Muscle of leg (tissue), 3 donors: ENCODE measurements at regions not wholly inside any gene's neighbourhood (a gene's known extent, or its start where the extent isn't known, plus 50 kb on each side); places are given as distances from the start of the nearest gene placed in this dataset.
A peak's percentile ranks its signal among the peaks of the same experiment; 100 is the strongest.

ENCODE experiments used
- DNase-seq: peaks from one replicate; pipeline ENCODE4 v3.0.0; 2013
- H3K27ac ChIP-seq: one replicate; pipeline ENCODE4 v1.5.1; 2013; ENCODE audit warnings: mild to moderate bottlenecking, low read length, control low read depth
- H3K27me3 ChIP-seq: one replicate; pipeline ENCODE4 v1.6.1; 2013; ENCODE audit warnings: low read length; ENCODE audit not compliant: control insufficient read depth, insufficient read depth
- H3K36me3 ChIP-seq: one replicate; pipeline ENCODE4 v1.6.1; 2013; ENCODE audit warnings: low read length; ENCODE audit not compliant: control insufficient read depth, insufficient read depth
- H3K4me1 ChIP-seq: one replicate; pipeline ENCODE4 v1.6.1; 2013; ENCODE audit warnings: low read length; ENCODE audit not compliant: control insufficient read depth, insufficient read depth
- H3K4me3 ChIP-seq: one replicate; pipeline ENCODE4 v1.5.1; 2013; ENCODE audit warnings: low read length, control low read depth
- H3K9me3 ChIP-seq: replicated peaks from 2 replicates; pipeline ENCODE4 v1.6.1; 2013; ENCODE audit warnings: low read depth, low read length; ENCODE audit not compliant: control insufficient read depth
- WGBS: methylation state at CpG from one replicate; pipeline ENCODE4 v1.1.5; 2013; ENCODE audit warnings: missing lambda C conversion rate; ENCODE audit not compliant: insufficient coverage; 5-methylcytosine and 5-hydroxymethylcytosine counted together

- DNase-seq, result no peak
- Histone ChIP-seq H3K9me3 (no peaks in the 10 kb centered on the region), H3K27me3 (no peaks in the 10 kb centered on the region), H3K36me3 (no peaks in the 10 kb centered on the region), H3K4me3 (no peak overlapping the region), H3K27ac (no peak overlapping the region), H3K4me1 (no peaks in the 10 kb centered on the region)
- 91% methylated on average over 6 of the region's 6 CpGs for WGBS
These were observed 93.8 kb upstream of the GRIK3 start for GRCh38 chr1:37128091-37128490.

GRCh38 chr1:37130221-37130948 is 96.1 kb upstream of the GRIK3 start:
- no peaks in the 10 kb centered on the region for H3K4me1 ChIP-seq
- no peak overlapping the region for H3K4me3 ChIP-seq
- WGBS, result 37% methylated on average over 3 of the region's 5 CpGs
- H3K27ac ChIP-seq, result no peak overlapping the region
- no peak for DNase-seq
- H3K9me3 ChIP-seq, result no peaks in the 10 kb centered on the region
- no peaks in the 10 kb centered on the region for H3K27me3 ChIP-seq
- H3K36me3 ChIP-seq, result no peaks in the 10 kb centered on the region

DNA sequence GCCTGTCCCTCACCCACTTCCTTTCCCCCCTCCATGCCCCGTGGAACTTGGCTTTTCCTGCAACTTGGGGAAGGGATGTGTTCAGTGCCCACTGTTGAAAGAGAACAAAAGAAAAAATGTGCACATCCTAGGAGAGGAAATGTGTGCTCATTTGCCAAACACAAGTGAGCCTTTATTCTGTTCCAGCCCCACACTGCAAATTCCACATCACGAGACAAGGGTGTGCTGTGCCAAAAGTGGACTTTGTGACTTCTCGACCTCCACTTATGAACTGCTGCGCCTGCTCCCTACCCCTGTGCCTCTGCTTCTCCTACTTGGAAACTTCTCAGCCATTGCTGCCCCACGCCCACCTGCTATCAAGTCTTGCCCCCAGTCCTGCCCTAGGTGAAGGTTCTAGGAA is 97.0 kb upstream of the GRIK3 start:
- no peak overlapping the region for H3K4me3 ChIP-seq
- no peaks in the 10 kb centered on the region for H3K4me1 ChIP-seq
- no peaks in the 10 kb centered on the region for H3K36me3 ChIP-seq
- WGBS, result 52% methylated on average over 4 of the region's 5 CpGs
- DNase-seq, result peak; percentile 5
- H3K27me3 ChIP-seq, result no peaks in the 10 kb centered on the region
- H3K27ac ChIP-seq, result no peak overlapping the region
- no peaks in the 10 kb centered on the region for H3K9me3 ChIP-seq

DNA sequence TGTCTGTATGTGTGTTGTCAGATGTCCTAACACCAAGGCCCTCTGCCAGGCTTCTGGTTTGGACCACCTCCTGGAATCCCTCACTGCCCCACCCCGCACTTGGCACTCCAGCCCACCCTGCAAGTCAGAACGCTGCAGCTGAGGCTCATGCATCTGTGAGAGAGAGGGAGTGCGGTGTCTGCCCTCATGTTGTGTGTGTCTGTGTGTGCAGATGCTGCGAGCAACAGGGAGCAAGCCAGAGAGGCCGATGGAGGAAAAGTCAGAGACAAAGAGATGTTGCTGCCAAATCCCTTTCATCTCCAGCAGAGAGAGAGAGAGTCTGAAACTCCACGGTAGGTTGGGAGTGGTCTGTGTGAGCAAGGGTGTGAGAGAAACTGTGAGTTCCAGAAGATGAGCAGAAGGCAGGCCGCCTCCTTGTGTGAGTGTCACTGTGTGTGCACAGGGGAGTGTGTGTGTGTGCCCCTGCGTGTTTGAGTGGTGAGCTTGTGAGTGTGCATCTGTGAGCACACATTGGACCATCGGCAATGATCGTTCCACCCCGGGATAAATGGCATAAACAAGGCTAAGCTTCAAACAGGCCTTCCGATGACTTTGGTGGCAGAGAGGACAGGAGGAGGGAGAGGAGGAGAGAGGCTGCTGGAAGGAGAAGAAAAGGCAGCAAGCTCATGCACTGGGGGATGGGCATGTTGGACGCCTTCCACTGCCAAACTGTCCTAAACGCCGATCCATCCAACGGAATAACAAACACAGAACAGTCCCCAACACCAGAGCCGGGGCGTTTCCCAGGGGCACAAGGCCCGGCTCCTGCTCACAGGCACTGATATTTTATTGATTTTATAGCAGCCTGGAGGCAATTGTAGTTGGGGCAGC is 99.2 kb upstream of the GRIK3 start:
- no peak overlapping the region for H3K27ac ChIP-seq
- DNase-seq, result peak; percentile 18
- no peak overlapping the region for H3K4me3 ChIP-seq
- 55% methylated on average over 7 of the region's 19 CpGs for WGBS
- H3K27me3 ChIP-seq, result no peaks in the 10 kb centered on the region
- no peaks in the 10 kb centered on the region for H3K4me1 ChIP-seq
- H3K36me3 ChIP-seq, result no peaks in the 10 kb centered on the region
- H3K9me3 ChIP-seq, result no peaks in the 10 kb centered on the region

DNA sequence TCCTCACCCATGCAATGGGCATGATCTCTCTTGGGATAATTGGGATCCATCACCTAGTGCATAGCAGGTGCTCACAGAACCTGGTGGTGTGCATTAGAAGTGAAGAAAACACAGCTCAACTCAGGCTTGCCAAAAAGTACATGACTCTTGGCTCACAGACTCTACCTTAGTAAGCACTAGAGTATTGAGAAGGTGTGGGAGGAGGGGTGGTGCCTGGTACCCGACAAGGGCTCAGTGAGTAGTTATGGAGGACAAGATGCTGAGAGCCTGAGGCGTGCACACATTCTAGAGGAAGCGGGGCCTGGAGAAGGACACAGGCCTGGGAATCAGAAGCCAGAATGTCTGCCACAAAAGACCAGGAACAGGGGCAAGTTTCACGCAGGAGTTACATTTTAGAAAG is 100.3 kb upstream of the GRIK3 start:
- Histone ChIP-seq H3K4me1 (no peaks in the 10 kb centered on the region), H3K36me3 (no peaks in the 10 kb centered on the region), H3K9me3 (no peaks in the 10 kb centered on the region), H3K27me3 (no peaks in the 10 kb centered on the region), H3K27ac (no peak overlapping the region), H3K4me3 (no peak overlapping the region)
- DNase-seq, result no peak
- WGBS, result 76% methylated on average over 4 of the region's 4 CpGs

GRCh38 chr1:37135032-37135431 is 100.7 kb upstream of the GRIK3 start:
- no peaks in the 10 kb centered on the region for H3K4me1 ChIP-seq
- H3K27ac ChIP-seq, result no peak overlapping the region
- DNase-seq, result no peak
- H3K27me3 ChIP-seq, result no peaks in the 10 kb centered on the region
- no peaks in the 10 kb centered on the region for H3K36me3 ChIP-seq
- 51% methylated on average over 6 of the region's 8 CpGs for WGBS
- H3K4me3 ChIP-seq, result no peak overlapping the region
- no peaks in the 10 kb centered on the region for H3K9me3 ChIP-seq

- no peaks in the 10 kb centered on the region for H3K27me3 ChIP-seq
- H3K36me3 ChIP-seq, result no peaks in the 10 kb centered on the region
- DNase-seq, result no peak
- 35% methylated on average over 2 of the region's 7 CpGs for WGBS
- no peaks in the 10 kb centered on the region for H3K4me1 ChIP-seq
- H3K9me3 ChIP-seq, result no peaks in the 10 kb centered on the region
- no peak overlapping the region for H3K4me3 ChIP-seq
- H3K27ac ChIP-seq, result no peak overlapping the region
These were observed 102.7 kb upstream of the GRIK3 start for GRCh38 chr1:37137014-37137413.

GRCh38 chr1:37137601-37138000 is 103.3 kb upstream of the GRIK3 start:
- no peaks in the 10 kb centered on the region for H3K27me3 ChIP-seq
- 80% methylated on average over 3 of the region's 4 CpGs for WGBS
- DNase-seq, result peak; percentile 32

GRCh38 chr1:37143800-37144199 is 109.5 kb upstream of the GRIK3 start:
- WGBS, result no CpG with 5 or more reads among the region's 5 CpGs
- no peaks in the 10 kb centered on the region for H3K4me1 ChIP-seq
- H3K27me3 ChIP-seq, result no peaks in the 10 kb centered on the region
- H3K9me3 ChIP-seq, result no peaks in the 10 kb centered on the region
- DNase-seq, result no peak
- H3K27ac ChIP-seq, result no peak overlapping the region
- H3K4me3 ChIP-seq, result no peak overlapping the region
- H3K36me3 ChIP-seq, result no peaks in the 10 kb centered on the region

More at GRCh38 chr1:37137601-37138000, 103.3 kb upstream of the GRIK3 start:
- H3K4me3 ChIP-seq, result no peak overlapping the region
- no peak overlapping the region for H3K27ac ChIP-seq
- H3K9me3 ChIP-seq, result no peaks in the 10 kb centered on the region
- no peaks in the 10 kb centered on the region for H3K4me1 ChIP-seq
- no peaks in the 10 kb centered on the region for H3K36me3 ChIP-seq

DNA sequence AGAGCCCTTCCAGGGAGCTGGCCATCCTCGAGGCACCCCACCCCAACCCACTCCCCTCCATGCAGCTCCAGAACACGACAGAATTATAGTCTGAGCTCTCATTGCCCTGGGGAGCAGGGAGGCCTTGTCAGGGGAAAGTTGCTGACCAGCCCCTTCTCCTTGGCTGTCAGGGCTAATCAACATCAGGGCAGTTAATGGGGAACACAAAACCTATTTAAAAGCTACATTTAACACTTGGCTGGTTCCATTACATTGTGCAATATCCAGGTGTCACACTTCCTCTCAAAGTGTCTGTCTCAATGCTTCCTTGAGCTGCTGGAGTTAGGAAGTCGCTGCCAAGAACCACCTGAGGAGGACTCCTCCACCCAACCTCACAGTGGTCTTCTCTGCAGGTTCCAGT is 111.8 kb upstream of the GRIK3 start:
- 21% methylated on average over 2 of the region's 3 CpGs for WGBS
- no peak overlapping the region for H3K27ac ChIP-seq

More for the DNA sequence above, 111.8 kb upstream of the GRIK3 start:
- Histone ChIP-seq H3K4me1 (no peaks in the 10 kb centered on the region), H3K9me3 (no peaks in the 10 kb centered on the region), H3K27me3 (no peaks in the 10 kb centered on the region), H3K4me3 (no peak overlapping the region), H3K36me3 (no peaks in the 10 kb centered on the region)
- DNase-seq, result no peak
